Kidney epithelial cell (primary cell): ENCODE measurements at regions not wholly inside any gene's neighbourhood (a gene's known extent, or its start where the extent isn't known, plus 50 kb on each side); places are given as distances from the start of the nearest gene placed in this dataset.

Experiments
- DNase-seq: peaks from one replicate; pipeline ENCODE4 v3.0.0-alpha.2; 2010; ENCODE audit warnings: low read depth
- H3K27me3 ChIP-seq: 2 replicates; pipeline ENCODE4 v1.6.0; 2011; ENCODE audit warnings: low read length; ENCODE audit not compliant: control insufficient read depth, insufficient read depth
- H3K36me3 ChIP-seq: 2 replicates; pipeline ENCODE4 v1.5.1; 2011; ENCODE audit warnings: low read length; ENCODE audit not compliant: control insufficient read depth, insufficient read depth
- H3K4me3 ChIP-seq: 2 replicates; pipeline ENCODE4 v1.5.1; 2011; ENCODE audit warnings: low read depth, mild to moderate bottlenecking, control low read depth, low read length
- TF ChIP-seq, protein P1 (sequence below): IDR thresholded peaks from 2 replicates; pipeline ENCODE4 v1.5.1; 2011; ENCODE audit warnings: mild to moderate bottlenecking, moderate library complexity, low read length, control low read depth, inconsistent platforms; ENCODE audit not compliant: insufficient read depth, poor library complexity, severe bottlenecking

- Histone ChIP-seq H3K36me3 (no peaks in the 10 kb centered on the region), H3K4me3 (no peak overlapping the region), H3K27me3 (no peaks in the 10 kb centered on the region)
- TF ChIP-seq, protein P1, sequence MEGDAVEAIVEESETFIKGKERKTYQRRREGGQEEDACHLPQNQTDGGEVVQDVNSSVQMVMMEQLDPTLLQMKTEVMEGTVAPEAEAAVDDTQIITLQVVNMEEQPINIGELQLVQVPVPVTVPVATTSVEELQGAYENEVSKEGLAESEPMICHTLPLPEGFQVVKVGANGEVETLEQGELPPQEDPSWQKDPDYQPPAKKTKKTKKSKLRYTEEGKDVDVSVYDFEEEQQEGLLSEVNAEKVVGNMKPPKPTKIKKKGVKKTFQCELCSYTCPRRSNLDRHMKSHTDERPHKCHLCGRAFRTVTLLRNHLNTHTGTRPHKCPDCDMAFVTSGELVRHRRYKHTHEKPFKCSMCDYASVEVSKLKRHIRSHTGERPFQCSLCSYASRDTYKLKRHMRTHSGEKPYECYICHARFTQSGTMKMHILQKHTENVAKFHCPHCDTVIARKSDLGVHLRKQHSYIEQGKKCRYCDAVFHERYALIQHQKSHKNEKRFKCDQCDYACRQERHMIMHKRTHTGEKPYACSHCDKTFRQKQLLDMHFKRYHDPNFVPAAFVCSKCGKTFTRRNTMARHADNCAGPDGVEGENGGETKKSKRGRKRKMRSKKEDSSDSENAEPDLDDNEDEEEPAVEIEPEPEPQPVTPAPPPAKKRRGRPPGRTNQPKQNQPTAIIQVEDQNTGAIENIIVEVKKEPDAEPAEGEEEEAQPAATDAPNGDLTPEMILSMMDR = no peak
- peak; percentile 91 for DNase-seq
These were observed 1016.0 kb downstream of the MCTP2 start for GRCh38 chr15:95247071-95247984.

DNA sequence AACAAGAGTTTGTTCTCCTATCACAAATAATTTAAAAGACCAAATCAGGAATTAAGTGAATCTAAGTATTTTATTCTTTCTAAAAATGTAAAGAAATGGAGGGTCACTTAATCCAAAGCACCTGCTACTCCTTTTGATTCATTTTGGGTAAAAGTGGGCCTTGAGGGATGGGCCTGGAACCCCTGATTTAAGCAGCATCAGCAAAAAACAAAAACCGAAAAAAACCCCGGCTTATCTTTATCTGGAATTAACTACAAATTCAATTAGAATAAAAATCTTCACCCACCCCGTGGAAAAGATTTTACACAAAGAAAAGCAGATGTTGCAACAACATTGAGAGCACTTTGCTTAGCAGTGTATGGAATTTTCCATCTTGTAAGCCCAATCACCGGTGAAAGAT lies 1018.2 kb downstream of the MCTP2 start:
- no peak for DNase-seq
- TF ChIP-seq, protein P1 = no peak
- H3K4me3 ChIP-seq = no peak overlapping the region
- H3K36me3 ChIP-seq = no peaks in the 10 kb centered on the region
- H3K27me3 ChIP-seq = no peaks in the 10 kb centered on the region

- no peak for DNase-seq
- H3K36me3 ChIP-seq = no peaks in the 10 kb centered on the region
- TF ChIP-seq, protein P1 = no peak
- H3K4me3 ChIP-seq = no peak overlapping the region
- no peaks in the 10 kb centered on the region for H3K27me3 ChIP-seq
These were observed 1021.0 kb downstream of the MCTP2 start for GRCh38 chr15:95252404-95252803.

- DNase-seq = no peak
- no peaks in the 10 kb centered on the region for H3K36me3 ChIP-seq
- TF ChIP-seq, protein P1 = no peak
- H3K27me3 ChIP-seq = no peaks in the 10 kb centered on the region
- H3K4me3 ChIP-seq = no peak overlapping the region
These were observed 1022.9 kb downstream of the MCTP2 start for GRCh38 chr15:95254263-95254662.

DNA sequence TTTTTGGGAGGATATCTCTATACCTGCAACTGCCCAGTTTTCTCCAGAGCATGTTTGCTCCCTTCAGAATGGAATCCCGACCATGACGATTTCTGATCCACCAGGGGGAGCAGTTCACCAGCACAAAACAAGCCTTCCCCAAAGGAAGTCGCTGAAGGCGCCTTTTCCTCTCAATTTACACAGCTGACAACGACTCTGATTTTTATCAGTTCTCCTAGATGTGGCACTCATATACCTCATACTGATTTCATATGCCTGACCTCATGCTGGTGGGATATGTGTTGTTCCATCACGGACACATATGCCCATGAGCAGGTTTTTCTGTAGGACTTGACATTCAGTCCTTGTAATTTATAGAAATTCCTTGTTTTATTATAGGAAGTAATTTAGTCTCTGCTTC lies 1028.2 kb downstream of the MCTP2 start:
- TF ChIP-seq, protein P1 = peak; percentile 74
- Histone ChIP-seq H3K36me3 (no peaks in the 10 kb centered on the region), H3K27me3 (no peaks in the 10 kb centered on the region), H3K4me3 (no peak overlapping the region)
- DNase-seq = peak; percentile 45
